GM12864 (cell line): ENCODE measurements at regions not wholly inside any gene's neighbourhood (a gene's known extent, or its start where the extent isn't known, plus 50 kb on each side); places are given as distances from the start of the nearest gene placed in this dataset.
A peak's percentile ranks its signal among the peaks of the same experiment; 100 is the strongest.
"Not testable (repeated sequence)": the region's sequence is repeated elsewhere in the genome, so short reads cannot be mapped to it uniquely, and the experiment has no call there.

Source experiments
- DNase-seq: peaks from one replicate; pipeline ENCODE4 v3.0.0-alpha.2; 2011; ENCODE audit warnings: low read depth
- H3K4me3 ChIP-seq: 2 replicates; pipeline ENCODE4 v1.5.1; 2011; ENCODE audit warnings: mild to moderate bottlenecking, low read depth, low read length, control low read depth
- CTCF ChIP-seq: IDR thresholded peaks from 2 replicates; pipeline ENCODE4 v1.5.1; 2011; ENCODE audit warnings: low read depth, mild to moderate bottlenecking, moderate library complexity, low read length, control low read depth, inconsistent platforms; ENCODE audit errors: missing control alignments

GRCh38 chr10:25865267-25865666 lies 68.8 kb upstream of the MYO3A start:
- no peak for DNase-seq
- H3K4me3 ChIP-seq: no peak overlapping the region
- TF ChIP-seq CTCF: no peak

- no peak overlapping the region for H3K4me3 ChIP-seq
- TF ChIP-seq CTCF: no peak
- no peak for DNase-seq
Observed at GRCh38 chr10:25867321-25867720, 66.7 kb upstream of the MYO3A start.

GRCh38 chr10:25869067-25869591 lies 64.9 kb upstream of the MYO3A start:
- no peak for DNase-seq
- no peak overlapping the region for H3K4me3 ChIP-seq
- no peak for TF ChIP-seq CTCF

GRCh38 chr10:25869609-25870008 lies 64.4 kb upstream of the MYO3A start:
- TF ChIP-seq CTCF: no peak
- no peak overlapping the region for H3K4me3 ChIP-seq
- no peak for DNase-seq

GRCh38 chr10:25874402-25874801 lies 59.6 kb upstream of the MYO3A start:
- H3K4me3 ChIP-seq, DNase-seq: not testable (repeated sequence)

- TF ChIP-seq CTCF: peak; percentile 89
- DNase-seq: peak; percentile 51
- H3K4me3 ChIP-seq: no peak overlapping the region
Observed at GRCh38 chr10:25875556-25876165, 58.4 kb upstream of the MYO3A start.

- TF ChIP-seq CTCF: no peak
- DNase-seq: no peak
- no peak overlapping the region for H3K4me3 ChIP-seq
Observed at GRCh38 chr10:25877296-25877695, 56.7 kb upstream of the MYO3A start.
